HG03521 (cell line): ENCODE measurements at regions not wholly inside any gene's neighbourhood (a gene's known extent, or its start where the extent isn't known, plus 50 kb on each side); places are given as distances from the start of the nearest gene placed in this dataset.
"Not testable (repeated sequence)": the region's sequence is repeated elsewhere in the genome, so short reads cannot be mapped to it uniquely, and the experiment has no call there.

Experiments
- ATAC-seq: cut with Tn5 transposase; IDR thresholded peaks from one replicate; pipeline ENCODE4 v1.9.1; 2021; ENCODE audit warnings: mild to moderate bottlenecking, moderate library complexity; ENCODE audit not compliant: unreplicated experiment

DNA sequence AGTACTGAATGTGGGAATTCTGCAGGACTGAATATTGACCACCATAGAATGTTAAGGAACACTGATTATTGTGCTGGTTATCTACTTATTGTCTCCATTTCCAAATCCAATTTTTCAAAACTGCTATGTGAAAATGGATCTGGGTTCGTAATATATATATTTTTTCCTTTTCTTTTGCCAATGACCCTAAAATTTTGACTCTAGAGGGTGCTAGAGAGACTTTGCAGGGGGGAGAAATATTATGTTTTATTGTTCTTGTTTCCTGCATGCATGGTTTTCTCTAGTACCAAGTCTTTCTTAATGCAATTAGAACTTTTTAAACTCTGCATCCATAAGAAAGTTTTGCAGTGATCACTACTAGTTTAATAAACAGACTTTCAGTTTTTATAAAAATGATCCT, 1256.9 kb downstream of the BRINP3 start:
- no peak for ATAC-seq

DNA sequence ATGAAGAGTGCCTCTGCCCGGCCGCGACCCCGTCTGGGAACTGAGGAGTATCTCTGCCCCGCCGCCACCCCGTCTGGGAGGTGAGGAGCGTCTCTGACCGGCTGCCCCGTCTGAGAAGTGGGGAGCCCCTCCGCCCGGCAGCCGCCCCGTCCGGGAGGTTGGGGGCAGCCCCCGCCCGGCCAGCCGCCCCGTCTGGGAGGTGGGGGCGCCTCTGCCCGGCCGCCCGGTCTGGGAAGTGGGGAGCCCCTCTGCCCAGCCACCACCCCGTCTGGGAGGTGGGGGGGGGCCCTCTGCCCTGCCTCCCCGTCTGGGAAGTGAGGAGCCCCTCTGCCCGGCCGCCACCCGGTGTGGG, 1251.9 kb downstream of the BRINP3 start:
- ATAC-seq: not testable (repeated sequence)

DNA sequence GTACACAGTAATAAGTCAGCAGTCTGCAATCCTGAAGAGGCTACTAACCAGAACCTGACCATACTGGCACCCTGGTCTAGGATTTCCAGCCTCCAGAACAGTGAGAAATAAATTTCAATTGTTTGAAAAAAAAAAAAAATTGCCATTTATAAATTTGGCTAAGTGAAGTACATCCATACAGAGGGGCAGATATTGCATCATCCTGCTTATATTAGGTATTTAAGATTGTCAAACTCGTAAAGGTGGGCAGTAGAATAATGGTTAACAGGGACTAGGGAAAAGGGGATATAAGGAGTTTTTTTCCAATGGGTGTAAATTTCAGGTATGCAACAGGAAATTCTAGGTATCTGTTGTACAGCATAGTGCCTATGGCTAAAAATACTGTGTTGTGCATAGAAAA, 1250.9 kb downstream of the BRINP3 start:
- no peak for ATAC-seq

DNA sequence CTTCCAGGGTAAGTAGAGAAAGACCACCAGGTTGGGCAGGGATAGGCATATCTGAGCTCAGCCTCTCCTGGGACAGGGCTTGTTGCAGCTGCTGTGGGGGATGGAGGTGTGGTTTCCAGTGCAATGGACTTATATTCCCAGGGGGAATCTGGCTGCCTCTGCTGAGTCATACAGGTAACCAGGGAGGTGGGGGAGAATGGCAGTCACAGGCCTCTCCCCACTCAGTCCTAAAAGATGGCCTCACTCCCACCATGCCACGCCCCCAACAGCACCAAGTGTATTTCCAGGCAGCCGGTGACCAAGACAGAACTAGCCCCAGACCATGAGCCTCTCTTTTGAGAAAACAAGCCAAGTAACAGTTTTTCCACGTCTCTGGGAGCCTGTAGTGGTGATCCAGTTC, 1240.7 kb downstream of the BRINP3 start:
- no peak for ATAC-seq

DNA sequence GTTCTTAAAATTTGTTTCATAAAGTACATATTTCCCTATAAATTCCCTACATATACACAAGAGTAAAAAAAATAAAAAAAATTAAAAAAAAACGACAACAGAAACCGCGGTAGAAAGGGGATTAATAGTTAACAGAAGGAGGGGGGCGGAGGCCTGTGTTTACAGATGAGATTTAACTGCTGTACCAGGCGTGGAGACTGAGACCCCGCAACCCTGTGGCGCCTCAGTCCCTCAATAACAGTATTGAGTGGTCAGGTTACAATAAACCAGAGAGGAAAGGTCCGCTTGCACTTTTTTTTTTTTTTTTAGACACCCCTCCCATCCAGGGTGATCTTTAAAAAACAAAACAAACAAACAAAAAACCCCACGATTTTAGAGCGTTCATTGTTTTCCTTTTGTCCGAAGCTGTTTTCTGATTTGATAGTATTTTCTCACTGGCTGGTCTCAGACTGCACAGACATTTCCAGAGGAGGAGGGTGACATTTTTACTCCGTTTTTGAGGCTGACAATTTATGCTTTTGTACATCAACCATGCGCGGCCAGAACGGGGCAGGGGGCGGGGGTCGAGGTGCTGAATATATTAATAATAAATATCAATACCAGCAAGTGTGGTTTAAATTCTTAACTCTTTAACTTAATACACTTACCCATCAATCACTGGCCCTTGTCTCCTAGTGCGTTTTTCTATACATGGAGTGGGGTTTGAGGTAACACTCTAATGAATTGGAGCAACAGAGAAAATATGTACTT, 1223.9 kb downstream of the BRINP3 start:
- ATAC-seq: no peak

DNA sequence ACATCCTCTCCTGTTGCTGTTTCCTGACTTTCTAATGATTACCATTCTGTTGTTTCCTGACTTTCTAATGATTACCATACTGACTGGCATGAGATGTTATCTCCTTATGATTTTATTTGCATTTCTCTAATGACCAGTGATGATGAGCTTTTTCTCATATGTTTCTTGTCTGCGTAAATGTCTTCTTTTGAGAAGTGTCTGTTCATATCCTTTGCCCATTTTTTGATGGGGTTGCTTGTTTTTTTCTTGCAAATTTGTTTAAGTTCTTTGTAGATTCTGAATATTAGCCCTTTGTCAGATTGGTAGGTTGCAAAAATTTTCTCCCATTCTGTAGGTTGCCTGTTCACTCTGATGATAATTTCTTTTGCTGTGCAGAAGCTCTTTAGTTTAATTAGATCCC, 1216.5 kb downstream of the BRINP3 start:
- ATAC-seq: not testable (repeated sequence)

DNA sequence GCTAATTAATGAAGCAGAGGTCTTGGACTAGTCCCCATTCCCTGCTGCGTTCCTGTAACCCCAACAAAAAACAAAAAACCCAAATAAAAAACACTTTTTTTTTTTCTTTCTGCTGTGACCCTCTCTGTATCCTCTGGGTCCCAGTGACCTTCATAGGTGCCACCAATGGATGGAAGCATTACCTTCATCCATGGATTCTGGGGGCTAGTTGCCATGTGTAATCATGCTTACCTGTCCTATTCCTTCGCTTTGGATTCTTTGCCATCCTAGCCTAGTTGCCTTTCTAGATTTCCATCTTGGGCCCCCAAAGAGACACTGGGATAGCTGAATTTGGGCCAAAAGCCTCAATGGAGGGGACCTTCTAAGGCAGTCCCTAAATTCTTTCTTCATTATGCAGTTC, 1208.7 kb downstream of the BRINP3 start:
- ATAC-seq: no peak

DNA sequence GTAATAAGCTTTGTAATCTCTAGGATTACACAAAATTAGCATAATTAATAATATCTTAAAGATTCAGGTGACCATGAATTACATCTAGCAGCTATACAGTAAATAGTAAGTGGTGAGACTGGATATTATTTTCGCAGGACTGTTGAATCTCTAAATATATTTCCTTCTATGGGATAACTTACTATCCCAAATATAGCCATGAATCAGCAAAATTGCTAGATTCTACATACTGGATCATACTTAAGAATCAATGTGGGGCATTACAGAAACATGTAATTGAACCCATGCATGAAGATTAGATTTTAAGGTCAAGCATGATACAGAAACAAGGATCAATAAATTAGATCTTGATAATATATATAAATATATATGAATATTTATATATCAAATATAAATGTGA, 1203.4 kb downstream of the BRINP3 start:
- no peak for ATAC-seq

DNA sequence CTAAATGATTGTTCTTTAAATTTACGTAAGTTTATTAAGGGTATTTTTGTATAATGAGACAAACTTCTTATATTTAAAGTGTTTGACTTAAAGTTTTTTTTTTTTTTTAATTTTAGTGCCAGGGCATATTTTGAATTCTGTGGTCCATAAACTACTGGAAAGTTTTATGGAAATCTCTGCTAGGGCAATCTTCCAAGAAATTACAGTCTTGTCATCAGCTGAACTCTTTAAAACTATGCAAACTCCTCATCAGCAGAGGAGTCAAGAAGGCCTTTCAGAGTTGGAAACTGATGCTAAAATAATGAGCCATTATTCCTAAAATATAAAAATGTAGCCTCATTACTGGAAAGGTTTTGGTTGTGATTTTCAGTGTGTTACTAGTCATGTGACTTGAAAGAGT, 1201.9 kb downstream of the BRINP3 start:
- no peak for ATAC-seq

DNA sequence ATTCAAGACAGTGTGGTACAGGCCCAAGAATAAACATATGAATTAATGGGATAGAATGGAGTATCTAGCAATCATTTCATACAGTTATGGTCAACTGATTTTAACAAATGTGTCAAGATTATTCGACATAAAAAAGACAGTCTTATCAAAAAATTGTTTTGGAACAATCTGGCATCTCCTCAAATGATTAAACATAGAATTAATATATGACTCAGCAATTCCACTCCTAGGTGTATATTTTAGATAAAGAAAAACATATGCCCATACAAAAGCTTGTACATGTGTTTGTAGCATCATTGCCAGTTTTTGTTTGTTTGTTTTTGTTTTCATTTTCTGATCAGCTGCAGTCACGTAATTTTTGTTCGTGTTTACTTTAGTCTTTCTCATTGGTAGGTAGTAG, 1188.3 kb downstream of the BRINP3 start:
- ATAC-seq: no peak

DNA sequence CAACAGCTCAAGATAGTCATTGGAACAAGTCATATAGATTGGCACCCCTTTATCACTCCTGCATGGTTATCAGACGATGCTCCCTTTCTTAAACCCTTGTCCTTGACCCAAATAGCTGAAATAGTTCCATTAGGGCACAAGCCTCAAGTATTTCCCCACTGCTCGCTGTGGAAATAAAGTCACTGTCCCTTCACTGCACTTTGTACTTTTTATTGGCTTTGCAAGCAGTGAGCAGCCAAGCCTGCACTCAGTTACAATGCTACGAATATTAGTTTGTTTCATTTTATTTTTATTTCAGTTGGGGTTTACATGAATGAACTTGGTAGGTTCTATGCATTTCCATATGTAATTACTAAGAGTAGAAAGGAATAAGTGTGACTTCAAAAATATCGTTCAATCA, 1176.4 kb downstream of the BRINP3 start:
- no peak for ATAC-seq

DNA sequence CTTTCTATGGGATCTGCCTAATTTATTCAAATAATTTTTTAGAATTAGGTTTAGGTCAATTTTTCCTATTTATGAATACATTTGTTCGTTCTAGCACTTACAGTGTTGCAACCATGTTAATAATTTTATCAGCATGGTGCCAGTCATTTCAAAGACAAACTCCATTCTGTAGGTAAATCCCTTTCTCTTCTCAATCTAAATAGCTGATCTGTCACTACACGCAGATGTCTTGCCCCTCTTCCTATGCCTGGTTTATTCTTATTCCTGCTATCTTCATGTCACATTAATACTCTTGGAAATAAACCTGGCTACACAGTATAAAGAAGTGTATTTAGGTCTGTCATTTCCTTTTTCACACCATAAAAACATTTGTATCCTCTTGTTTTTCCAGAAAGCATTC, 1172.4 kb downstream of the BRINP3 start:
- no peak for ATAC-seq

DNA sequence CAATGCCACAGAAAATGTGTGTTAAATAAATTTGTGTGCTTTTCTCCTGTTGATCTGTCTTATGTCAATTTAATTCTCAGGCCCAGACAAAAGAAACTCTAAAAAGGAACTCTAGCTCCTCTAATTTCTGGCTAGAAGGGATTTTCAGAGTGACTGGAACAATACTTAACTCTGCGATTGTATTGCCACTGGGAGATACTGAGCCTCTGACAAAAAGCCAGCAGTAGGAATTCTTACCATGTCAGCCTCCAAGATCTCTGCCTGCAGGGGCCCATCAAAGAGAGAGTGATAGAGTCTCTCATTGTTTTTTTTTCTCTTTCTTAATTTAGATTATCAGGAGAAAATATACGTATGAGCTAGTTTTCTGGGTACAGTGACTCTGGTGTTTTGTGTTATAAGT, 1165.7 kb downstream of the BRINP3 start:
- no peak for ATAC-seq

DNA sequence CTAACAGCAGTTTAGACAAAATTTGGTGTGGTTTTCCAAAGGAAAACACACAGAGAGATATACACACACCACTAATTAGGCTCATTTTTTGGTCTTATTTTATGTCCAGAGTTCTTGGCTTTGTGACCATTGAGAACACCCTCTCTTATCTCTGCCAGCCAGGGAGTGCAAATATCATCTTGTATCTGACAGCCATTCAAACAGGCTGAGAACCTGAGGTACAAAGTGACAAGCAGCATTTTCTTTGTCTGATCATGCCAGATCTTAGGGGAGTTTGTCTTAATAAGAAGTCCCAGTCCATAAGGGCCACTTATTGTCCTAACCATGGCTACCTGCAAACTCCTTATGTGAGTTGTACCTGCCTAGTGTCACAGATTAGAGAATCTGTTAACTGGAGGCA, 1165.2 kb downstream of the BRINP3 start:
- no peak for ATAC-seq

DNA sequence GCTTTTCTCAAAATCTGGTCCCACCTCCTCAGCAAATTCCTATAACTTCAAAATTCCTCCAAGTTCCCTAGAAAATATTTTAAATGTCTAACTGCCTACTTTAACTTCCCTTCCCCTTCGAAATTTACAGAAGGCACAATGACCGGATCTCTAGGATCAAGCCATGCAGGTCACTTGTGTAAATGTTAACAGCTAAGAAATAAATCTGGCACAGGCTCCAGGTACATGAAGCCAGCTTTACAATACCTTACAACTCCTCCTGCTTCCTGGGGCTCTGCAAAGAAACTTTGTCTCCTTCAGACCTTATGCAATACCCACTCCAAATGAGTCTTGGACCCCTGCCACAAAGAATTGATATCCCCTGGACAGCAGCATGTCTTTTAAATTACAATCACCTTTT, 1164.2 kb downstream of the BRINP3 start:
- no peak for ATAC-seq

DNA sequence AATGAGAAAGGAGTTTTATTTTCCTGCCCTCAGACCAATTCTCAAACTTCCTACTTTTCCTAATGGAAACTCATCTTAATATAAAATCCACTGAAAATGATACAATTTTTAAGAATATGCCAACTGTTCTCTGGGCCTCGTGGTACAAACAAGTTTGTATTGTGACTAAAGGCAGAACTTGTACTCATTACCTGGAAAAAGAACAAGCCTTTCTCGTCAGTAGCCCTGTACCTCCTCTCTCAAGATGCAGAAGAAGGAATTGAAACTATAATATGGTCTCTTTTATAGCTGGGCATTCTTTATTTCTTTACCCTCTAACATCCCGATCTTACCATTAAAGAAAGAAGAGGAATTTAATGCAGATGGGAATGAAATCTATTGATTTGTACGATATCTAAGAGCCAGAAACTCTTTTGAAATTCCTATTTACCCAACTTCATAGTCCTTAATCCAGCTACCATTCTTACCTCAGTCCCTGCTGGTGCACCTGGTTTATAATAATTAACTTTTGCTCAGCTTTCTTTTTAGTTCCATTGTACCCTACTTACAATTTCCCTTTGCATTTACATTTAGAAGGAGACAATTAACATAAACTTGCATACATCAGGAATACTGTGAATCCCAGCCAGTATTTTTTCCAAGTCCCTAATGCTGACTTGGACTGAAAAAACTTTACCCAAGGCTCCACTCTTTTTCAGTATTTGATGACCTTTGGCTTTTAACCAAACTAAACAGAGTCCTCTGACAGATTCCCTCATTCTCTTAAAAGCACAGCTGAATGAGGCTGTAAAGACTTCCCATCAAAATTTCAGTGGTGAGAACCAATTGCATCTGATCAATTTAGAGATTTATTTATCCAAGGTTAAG, 1162.4 kb downstream of the BRINP3 start:
- ATAC-seq: no peak

DNA sequence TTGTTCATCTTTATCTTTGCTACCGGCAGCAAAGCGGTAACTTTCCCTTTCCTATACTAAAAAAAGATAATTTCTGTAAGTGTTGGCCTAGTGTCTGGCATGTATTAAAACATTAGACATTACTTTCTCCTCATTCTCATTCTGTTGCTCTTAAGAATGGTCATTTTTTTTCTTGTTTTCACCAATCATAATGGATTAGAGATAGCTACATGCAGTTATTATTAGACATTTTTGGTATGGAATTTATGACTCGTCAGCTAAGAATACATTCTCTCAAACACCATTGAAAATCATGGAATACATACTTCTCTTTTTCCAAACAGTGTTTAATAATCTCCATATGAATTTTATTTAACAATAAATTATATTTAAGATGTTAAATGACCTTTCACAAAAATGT, 1154.6 kb downstream of the BRINP3 start:
- no peak for ATAC-seq

DNA sequence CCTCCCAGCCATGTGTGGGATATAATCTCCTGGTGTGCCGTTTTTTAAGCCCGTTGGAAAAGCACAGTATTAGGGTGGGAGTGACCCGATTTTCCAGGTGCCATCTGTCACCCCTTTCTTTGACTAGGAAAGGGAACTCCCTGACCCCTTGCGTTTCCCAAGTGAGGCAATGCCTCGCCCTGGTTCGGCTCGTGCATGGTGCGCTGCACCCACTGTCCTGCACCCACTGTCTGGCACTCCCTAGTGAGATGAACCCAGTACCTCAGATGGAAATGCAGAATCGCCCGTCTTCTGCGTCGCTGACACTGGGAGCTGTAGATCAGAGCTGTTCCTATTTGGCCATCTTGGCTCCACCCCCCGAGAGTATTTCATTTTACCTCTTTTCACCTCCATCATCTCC, 1146.6 kb downstream of the BRINP3 start:
- ATAC-seq: not testable (repeated sequence)

DNA sequence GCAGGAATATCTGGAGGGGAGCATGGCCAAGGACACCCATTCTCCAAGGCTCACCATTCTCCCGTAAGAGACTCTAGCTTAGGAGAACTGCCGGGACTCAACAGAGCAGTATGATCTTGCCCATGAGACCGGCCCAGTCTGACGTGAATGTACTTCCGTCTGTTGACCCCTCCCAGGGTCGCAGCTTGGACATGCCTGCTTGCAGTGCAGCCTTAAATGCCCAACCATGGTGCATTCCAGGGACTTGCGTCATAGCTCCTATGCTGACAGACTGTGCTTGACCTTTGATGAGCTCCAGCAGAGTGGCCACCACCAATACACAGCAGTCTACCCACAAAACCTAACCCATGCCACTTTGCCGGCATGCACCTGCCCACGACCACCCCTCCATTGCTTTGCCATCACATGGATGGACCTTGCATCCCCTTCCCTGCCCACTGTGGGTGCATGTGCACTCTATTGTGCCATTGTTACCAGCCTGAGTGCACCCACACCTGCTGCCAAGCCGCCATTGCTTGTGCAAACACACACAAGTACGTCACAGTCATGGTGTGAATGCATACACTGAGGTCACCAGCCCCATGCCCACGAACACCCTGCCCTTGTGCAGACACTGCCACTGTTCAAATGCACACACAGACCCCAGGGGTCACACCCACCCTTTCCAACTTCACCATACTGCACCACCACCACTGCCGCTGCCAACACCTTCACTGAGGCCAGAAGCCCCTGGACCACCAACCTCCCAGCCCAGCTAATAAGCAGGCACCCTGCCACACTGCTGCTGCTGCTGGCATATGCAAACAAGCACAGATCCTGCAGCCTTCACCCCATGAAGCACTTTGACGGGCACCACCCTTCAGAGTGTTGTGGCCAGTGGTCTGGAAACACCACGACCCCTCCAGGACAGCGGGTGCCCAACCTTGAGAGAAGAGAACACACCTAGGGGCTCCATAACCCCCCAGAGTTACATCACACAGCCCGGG, 1141.3 kb downstream of the BRINP3 start:
- ATAC-seq: no peak

DNA sequence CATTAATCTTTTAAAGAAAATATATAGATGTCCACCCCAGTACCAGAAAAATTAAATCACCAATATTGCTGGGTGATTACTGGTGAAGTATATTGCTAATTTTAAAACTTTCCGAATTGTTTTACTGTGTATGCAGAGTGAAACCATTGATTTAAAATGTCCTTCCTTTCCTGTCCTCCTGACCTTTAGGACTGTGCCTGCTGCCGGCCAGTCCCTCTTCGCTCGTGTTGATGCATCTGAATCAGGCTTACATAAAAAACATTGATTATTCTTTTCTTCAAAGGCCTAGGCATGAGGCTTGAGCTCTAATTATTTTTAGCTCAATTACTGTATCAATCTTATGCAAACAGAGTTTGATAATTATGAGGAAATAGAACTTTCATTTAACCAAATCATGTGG, 1128.1 kb downstream of the BRINP3 start:
- ATAC-seq: no peak

DNA sequence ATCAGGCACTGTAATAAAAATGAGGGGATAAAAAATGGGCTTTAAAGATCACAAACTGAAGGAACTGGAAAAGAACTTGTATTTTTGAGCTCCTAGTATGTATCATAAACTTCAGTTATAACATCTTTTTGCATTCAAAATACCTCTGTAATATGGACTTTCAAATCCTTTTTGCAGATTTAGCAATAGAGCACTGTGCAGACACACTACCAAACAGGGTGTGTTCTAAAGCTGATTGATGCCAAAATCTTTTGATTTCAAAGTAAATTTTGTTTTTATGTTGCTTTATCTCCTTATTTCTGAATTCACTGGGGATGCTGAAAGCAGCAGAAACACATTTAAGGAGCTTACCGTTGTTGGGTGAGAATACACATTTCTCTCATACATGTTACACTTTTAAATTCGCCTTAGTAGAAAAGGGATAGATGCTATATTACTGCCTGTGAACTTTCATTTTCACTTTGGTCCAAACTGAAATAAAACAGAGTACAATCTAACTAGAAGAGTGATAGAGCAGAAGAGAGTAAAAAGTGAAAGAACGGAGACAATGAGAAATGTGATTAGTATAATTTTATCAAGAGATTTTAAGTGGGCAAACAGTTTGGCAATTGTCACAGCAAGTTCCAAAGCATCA, 1126.6 kb downstream of the BRINP3 start:
- no peak for ATAC-seq
